ENCODE measurements at regions not wholly inside any gene's neighbourhood (a gene's known extent, or its start where the extent isn't known, plus 50 kb on each side); places are given as distances from the start of the nearest gene placed in this dataset.

- TF ChIP-seq PBX3 (CRISPR knock-in tag; IDR thresholded peaks at IDR 0.05; ENCODE audit: borderline replicate concordance) = no peak
- no peak for TF ChIP-seq ZFP36 (IDR thresholded peaks at IDR 0.05; ENCODE audit: borderline replicate concordance, low read depth, low read length, partially characterized antibody)
These were observed 455.4 kb upstream of the GYPC start for GRCh38 chr2:126200538-126200937.

All from HepG2 (cell line).